ENCODE measurements at regions not wholly inside any gene's neighbourhood (a gene's known extent, or its start where the extent isn't known, plus 50 kb on each side); places are given as distances from the start of the nearest gene placed in this dataset.

- no peak overlapping the region for H3K4me3 ChIP-seq (ENCODE audit: low read depth, low read length)
- peaks cover 13% of the 10 kb centered on the region for H3K27me3 ChIP-seq (ENCODE audit: insufficient read depth, low read depth, severe bottlenecking)
- no peak for DNase-seq
- H3K27ac ChIP-seq: no peak overlapping the region
- TF ChIP-seq CTCF (IDR thresholded peaks at IDR 0.05; ENCODE audit: low read depth, low read length): no peak
- H3K9me3 ChIP-seq (ENCODE audit: severe bottlenecking): no peaks in the 10 kb centered on the region
- no peaks in the 10 kb centered on the region for H3K36me3 ChIP-seq
Measured at GRCh38 chr4:110395421-110395820, 80.5 kb upstream of the ENPEP start.

GRCh38 chr4:110394871-110395270 is 81.1 kb upstream of the ENPEP start:
- H3K27ac ChIP-seq: no peak overlapping the region
- no peak overlapping the region for H3K4me3 ChIP-seq (ENCODE audit: low read depth, low read length)
- no peak for TF ChIP-seq CTCF (IDR thresholded peaks at IDR 0.05; ENCODE audit: low read depth, low read length)
- no peak for DNase-seq
- peaks cover 12% of the 10 kb centered on the region for H3K27me3 ChIP-seq (ENCODE audit: insufficient read depth, low read depth, severe bottlenecking)
- no peaks in the 10 kb centered on the region for H3K36me3 ChIP-seq
- H3K9me3 ChIP-seq (ENCODE audit: severe bottlenecking): no peaks in the 10 kb centered on the region

- Histone ChIP-seq H3K27ac (no peak overlapping the region), H3K9me3 (ENCODE audit: severe bottlenecking) (peaks cover 11% of the 10 kb centered on the region), H3K27me3 (ENCODE audit: insufficient read depth, low read depth, severe bottlenecking) (peaks cover 3% of the 10 kb centered on the region), H3K36me3 (no peaks in the 10 kb centered on the region), H3K4me3 (ENCODE audit: low read depth, low read length) (no peak overlapping the region)
- no peak for TF ChIP-seq CTCF (IDR thresholded peaks at IDR 0.05; ENCODE audit: low read depth, low read length)
- DNase-seq: no peak
Measured at GRCh38 chr4:110381784-110382183, 94.2 kb upstream of the ENPEP start.

- Histone ChIP-seq H3K27me3 (ENCODE audit: insufficient read depth, low read depth, severe bottlenecking) (peaks cover 6% of the 10 kb centered on the region), H3K9me3 (ENCODE audit: severe bottlenecking) (no peaks in the 10 kb centered on the region), H3K36me3 (no peaks in the 10 kb centered on the region), H3K27ac (no peak overlapping the region), H3K4me3 (ENCODE audit: low read depth, low read length) (no peak overlapping the region)
- DNase-seq: no peak
- TF ChIP-seq CTCF (IDR thresholded peaks at IDR 0.05; ENCODE audit: low read depth, low read length): no peak
Measured at GRCh38 chr4:110372485-110372884, 103.5 kb upstream of the ENPEP start.

GRCh38 chr4:110371016-110371770 is 104.8 kb upstream of the ENPEP start:
- DNase-seq: no peak
- no peak overlapping the region for H3K4me3 ChIP-seq (ENCODE audit: low read depth, low read length)
- no peaks in the 10 kb centered on the region for H3K36me3 ChIP-seq
- H3K27ac ChIP-seq: no peak overlapping the region
- TF ChIP-seq CTCF (IDR thresholded peaks at IDR 0.05; ENCODE audit: low read depth, low read length): no peak
- peaks cover 6% of the 10 kb centered on the region for H3K27me3 ChIP-seq (ENCODE audit: insufficient read depth, low read depth, severe bottlenecking)
- H3K9me3 ChIP-seq (ENCODE audit: severe bottlenecking): no peaks in the 10 kb centered on the region

GRCh38 chr4:110368409-110368808 is 107.5 kb upstream of the ENPEP start:
- H3K4me3 ChIP-seq (ENCODE audit: low read depth, low read length): no peak overlapping the region
- TF ChIP-seq CTCF (IDR thresholded peaks at IDR 0.05; ENCODE audit: low read depth, low read length): no peak

More at GRCh38 chr4:110368409-110368808, 107.5 kb upstream of the ENPEP start:
- no peak for DNase-seq
- Histone ChIP-seq H3K27me3 (ENCODE audit: insufficient read depth, low read depth, severe bottlenecking) (peaks cover 2% of the 10 kb centered on the region), H3K27ac (no peak overlapping the region), H3K36me3 (no peaks in the 10 kb centered on the region), H3K9me3 (ENCODE audit: severe bottlenecking) (no peaks in the 10 kb centered on the region)
